ENCODE measurements at regions not wholly inside any gene's neighbourhood (a gene's known extent, or its start where the extent isn't known, plus 50 kb on each side); places are given as distances from the start of the nearest gene placed in this dataset.

DNA sequence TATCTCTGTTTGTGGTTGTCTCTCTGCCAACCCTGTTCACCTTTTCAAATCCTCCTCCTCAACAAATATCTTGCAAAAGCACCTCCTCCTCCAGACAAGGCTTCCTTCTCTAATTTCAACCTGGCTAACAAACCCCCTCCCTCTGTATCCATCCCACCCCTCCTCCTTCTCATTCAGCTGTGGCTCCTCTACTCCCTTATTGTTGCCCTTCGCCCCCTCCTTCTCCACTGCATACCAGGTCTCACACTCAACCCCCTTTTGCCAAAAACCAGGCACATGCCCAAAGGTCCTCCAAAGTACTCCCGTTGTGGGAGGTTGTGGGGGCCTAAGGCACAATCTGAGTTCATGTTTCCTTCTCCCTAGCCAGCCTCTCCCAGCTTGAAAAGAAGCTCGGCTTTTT, 110.6 kb downstream of the JRKL start:
- ChIA-PET CTCF (no interaction called here), POLR2A (ENCODE audit: unreplicated experiment) (no interaction called here)
- intact Hi-C loops (cut with micrococcal nuclease; ENCODE audit: unreplicated experiment): no loop called here
- Histone ChIP-seq H3K4me3 (no peak overlapping the region), H3K9me2 (ENCODE audit: insufficient read depth) (no peaks in the 10 kb centered on the region), H4K20me1 (ENCODE audit: insufficient read depth) (no peaks in the 10 kb centered on the region), H3K9me3 (ENCODE audit: insufficient read depth, low read depth) (no peaks in the 10 kb centered on the region; the same call in 1 of the 2 replicates), H3K79me2 (ENCODE audit: low read depth) (no peaks in the 10 kb centered on the region), H3K4me2 (no peak overlapping the region), H3K4me1 (replicated peaks; ENCODE audit: insufficient read depth) (no peaks in the 10 kb centered on the region), H2AFZ (no peak overlapping the region), H3K27ac (no peak overlapping the region), H3K36me3 (ENCODE audit: low read depth) (no peaks in the 10 kb centered on the region), H3K27me3 (ENCODE audit: insufficient read depth, low read depth) (0 out of 2 replicates have a peak, but pooled peaks cover 15% of the 10 kb centered on the region), H3F3A (ENCODE audit: insufficient read depth, low read depth) (no peaks in the 10 kb centered on the region)
- TF ChIP-seq, protein P1, sequence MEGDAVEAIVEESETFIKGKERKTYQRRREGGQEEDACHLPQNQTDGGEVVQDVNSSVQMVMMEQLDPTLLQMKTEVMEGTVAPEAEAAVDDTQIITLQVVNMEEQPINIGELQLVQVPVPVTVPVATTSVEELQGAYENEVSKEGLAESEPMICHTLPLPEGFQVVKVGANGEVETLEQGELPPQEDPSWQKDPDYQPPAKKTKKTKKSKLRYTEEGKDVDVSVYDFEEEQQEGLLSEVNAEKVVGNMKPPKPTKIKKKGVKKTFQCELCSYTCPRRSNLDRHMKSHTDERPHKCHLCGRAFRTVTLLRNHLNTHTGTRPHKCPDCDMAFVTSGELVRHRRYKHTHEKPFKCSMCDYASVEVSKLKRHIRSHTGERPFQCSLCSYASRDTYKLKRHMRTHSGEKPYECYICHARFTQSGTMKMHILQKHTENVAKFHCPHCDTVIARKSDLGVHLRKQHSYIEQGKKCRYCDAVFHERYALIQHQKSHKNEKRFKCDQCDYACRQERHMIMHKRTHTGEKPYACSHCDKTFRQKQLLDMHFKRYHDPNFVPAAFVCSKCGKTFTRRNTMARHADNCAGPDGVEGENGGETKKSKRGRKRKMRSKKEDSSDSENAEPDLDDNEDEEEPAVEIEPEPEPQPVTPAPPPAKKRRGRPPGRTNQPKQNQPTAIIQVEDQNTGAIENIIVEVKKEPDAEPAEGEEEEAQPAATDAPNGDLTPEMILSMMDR (conservative IDR thresholded peaks at IDR 0.05): no peak
- no peak for TF ChIP-seq EZH2 (IDR thresholded peaks at IDR 0.05; ENCODE audit: low read depth)
- BruUV-seq (replicated peaks): no TSS peak
- DNase-seq: no peak

GRCh38 chr11:96506041-96506440, 116.2 kb downstream of the JRKL start:
- CTCF ChIA-PET: no interaction called here
- intact Hi-C loops (cut with micrococcal nuclease; ENCODE audit: unreplicated experiment): no loop called here
- DNase-seq: no peak
- BruUV-seq (replicated peaks): no TSS peak
- H2AFZ ChIP-seq: no peak overlapping the region
- H4K20me1 ChIP-seq (ENCODE audit: insufficient read depth): no peaks in the 10 kb centered on the region
- POLR2A ChIA-PET (ENCODE audit: unreplicated experiment): no interaction called here
- TF ChIP-seq, protein P1 (conservative IDR thresholded peaks at IDR 0.05): no peak
- no peak for TF ChIP-seq EZH2 (IDR thresholded peaks at IDR 0.05; ENCODE audit: low read depth)
- no peaks in the 10 kb centered on the region for H3F3A ChIP-seq (ENCODE audit: insufficient read depth, low read depth)
- H3K9me3 ChIP-seq (ENCODE audit: insufficient read depth, low read depth): no peaks in the 10 kb centered on the region
- no peaks in the 10 kb centered on the region for H3K36me3 ChIP-seq (ENCODE audit: low read depth)
- no peaks in the 10 kb centered on the region for H3K79me2 ChIP-seq (ENCODE audit: low read depth)
- no peaks in the 10 kb centered on the region for H3K4me1 ChIP-seq (replicated peaks; ENCODE audit: insufficient read depth)
- no peaks in the 10 kb centered on the region for H3K9me2 ChIP-seq (ENCODE audit: insufficient read depth)
- no peak overlapping the region for H3K4me2 ChIP-seq
- H3K4me3 ChIP-seq: no peak overlapping the region
- peaks cover 29% of the 10 kb centered on the region; the same call in 1 of the 2 replicates for H3K27me3 ChIP-seq (ENCODE audit: insufficient read depth, low read depth)
- no peak overlapping the region for H3K27ac ChIP-seq

GRCh38 chr11:96506953-96507354, 117.1 kb downstream of the JRKL start:
- CTCF ChIA-PET: no interaction called here
- TF ChIP-seq, protein P1 (conservative IDR thresholded peaks at IDR 0.05): no peak
- no peak for TF ChIP-seq EZH2 (IDR thresholded peaks at IDR 0.05; ENCODE audit: low read depth)
- Histone ChIP-seq H3K27ac (no peak overlapping the region), H3K79me2 (ENCODE audit: low read depth) (no peaks in the 10 kb centered on the region), H3K27me3 (ENCODE audit: insufficient read depth, low read depth) (peaks cover 29% of the 10 kb centered on the region; the same call in 1 of the 2 replicates), H3K9me3 (ENCODE audit: insufficient read depth, low read depth) (no peaks in the 10 kb centered on the region), H3K9me2 (ENCODE audit: insufficient read depth) (no peaks in the 10 kb centered on the region), H3K36me3 (ENCODE audit: low read depth) (no peaks in the 10 kb centered on the region), H3K4me1 (replicated peaks; ENCODE audit: insufficient read depth) (no peaks in the 10 kb centered on the region), H4K20me1 (ENCODE audit: insufficient read depth) (no peaks in the 10 kb centered on the region), H3K4me2 (no peak overlapping the region), H2AFZ (no peak overlapping the region), H3F3A (ENCODE audit: insufficient read depth, low read depth) (no peaks in the 10 kb centered on the region), H3K4me3 (no peak overlapping the region)
- BruUV-seq (replicated peaks): no TSS peak
- DNase-seq: no peak
- POLR2A ChIA-PET (ENCODE audit: unreplicated experiment): no interaction called here
- intact Hi-C loops (cut with micrococcal nuclease; ENCODE audit: unreplicated experiment): no loop called here

Measured in PC-9 (cell line).